ENCODE measurements at regions not wholly inside any gene's neighbourhood (a gene's known extent, or its start where the extent isn't known, plus 50 kb on each side); places are given as distances from the start of the nearest gene placed in this dataset.

DNA sequence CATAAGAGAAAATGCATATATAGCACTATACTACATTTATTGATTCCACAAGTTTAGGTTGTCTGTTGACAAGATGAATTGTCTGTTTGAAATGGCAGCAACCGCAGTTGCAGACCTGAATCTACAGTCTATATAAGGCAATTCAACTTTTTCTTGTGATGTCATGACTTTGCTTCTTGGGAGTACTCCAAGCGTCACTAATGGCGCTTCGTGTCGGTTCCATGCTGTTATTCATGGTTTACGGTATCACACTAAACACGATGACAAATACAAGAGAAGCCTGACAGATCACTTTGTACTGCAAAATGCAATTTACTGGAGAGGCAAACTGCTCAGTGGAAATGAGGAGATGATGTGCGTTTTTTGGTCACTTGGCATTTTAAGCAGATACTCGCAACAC, 280.3 kb upstream of the TCF21 start:
- TF ChIP-seq, protein P1, sequence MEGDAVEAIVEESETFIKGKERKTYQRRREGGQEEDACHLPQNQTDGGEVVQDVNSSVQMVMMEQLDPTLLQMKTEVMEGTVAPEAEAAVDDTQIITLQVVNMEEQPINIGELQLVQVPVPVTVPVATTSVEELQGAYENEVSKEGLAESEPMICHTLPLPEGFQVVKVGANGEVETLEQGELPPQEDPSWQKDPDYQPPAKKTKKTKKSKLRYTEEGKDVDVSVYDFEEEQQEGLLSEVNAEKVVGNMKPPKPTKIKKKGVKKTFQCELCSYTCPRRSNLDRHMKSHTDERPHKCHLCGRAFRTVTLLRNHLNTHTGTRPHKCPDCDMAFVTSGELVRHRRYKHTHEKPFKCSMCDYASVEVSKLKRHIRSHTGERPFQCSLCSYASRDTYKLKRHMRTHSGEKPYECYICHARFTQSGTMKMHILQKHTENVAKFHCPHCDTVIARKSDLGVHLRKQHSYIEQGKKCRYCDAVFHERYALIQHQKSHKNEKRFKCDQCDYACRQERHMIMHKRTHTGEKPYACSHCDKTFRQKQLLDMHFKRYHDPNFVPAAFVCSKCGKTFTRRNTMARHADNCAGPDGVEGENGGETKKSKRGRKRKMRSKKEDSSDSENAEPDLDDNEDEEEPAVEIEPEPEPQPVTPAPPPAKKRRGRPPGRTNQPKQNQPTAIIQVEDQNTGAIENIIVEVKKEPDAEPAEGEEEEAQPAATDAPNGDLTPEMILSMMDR (IDR thresholded peaks at IDR 0.05), result no peak
- TF ChIP-seq POLR2AphosphoS5 (IDR thresholded peaks at IDR 0.05), result no peak
- TF ChIP-seq POLR2A (IDR thresholded peaks at IDR 0.05), result no peak

All from gastroesophageal sphincter (tissue), 3 donors.